ENCODE measurements at regions not wholly inside any gene's neighbourhood (a gene's known extent, or its start where the extent isn't known, plus 50 kb on each side); places are given as distances from the start of the nearest gene placed in this dataset.

GRCh38 chr1:5617546-5617945 lies 374.7 kb downstream of the NPHP4 start:
- WGBS, 2 donors, result 64 to 74% methylated on average over 15 of the region's 15 CpGs
- Histone ChIP-seq H3K9me3 (no peaks in the 10 kb centered on the region), H3K4me3 (no peak overlapping the region), H3K27me3 (peaks cover 0 to 26% (median 7%) of the 10 kb centered on the region in 3 donors), H3K4me1 (no peaks in the 10 kb centered on the region), H3K27ac (no peak overlapping the region), H3K36me3 (no peaks in the 10 kb centered on the region)
- no peak for TF ChIP-seq POLR2A (IDR thresholded peaks at IDR 0.05)
- no peak for TF ChIP-seq EP300 (IDR thresholded peaks at IDR 0.05)
- TF ChIP-seq POLR2AphosphoS5 (IDR thresholded peaks at IDR 0.05), result no peak
- no peak for TF ChIP-seq CTCF (IDR thresholded peaks at IDR 0.05)
- intact Hi-C loops (cut with DNase I), result no loop called here
- no peak for DNase-seq

DNA sequence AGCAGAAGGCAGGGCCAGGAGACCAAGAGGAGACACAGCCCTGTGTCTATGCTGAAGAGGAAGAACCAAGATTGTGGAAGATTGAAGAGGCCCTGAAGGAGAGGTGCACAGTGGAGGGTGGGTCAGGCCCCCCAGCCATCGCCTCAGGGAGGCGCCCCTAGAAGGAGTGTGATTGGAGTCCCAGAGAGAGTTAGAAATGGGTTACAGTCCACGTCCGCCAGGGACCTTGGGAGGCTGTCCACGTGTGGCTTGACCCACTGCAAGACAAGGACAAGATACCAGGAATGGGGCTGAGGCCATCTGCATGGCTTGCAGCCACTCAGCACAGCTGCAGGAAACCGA lies 375.1 kb downstream of the NPHP4 start:
- intact Hi-C loops (cut with DNase I), result no loop called here
- Histone ChIP-seq H3K4me1 (no peaks in the 10 kb centered on the region), H3K27me3 (peaks cover 0 to 26% (median 7%) of the 10 kb centered on the region in 3 donors), H3K27ac (no peak overlapping the region), H3K36me3 (no peaks in the 10 kb centered on the region), H3K9me3 (no peaks in the 10 kb centered on the region), H3K4me3 (no peak overlapping the region)
- TF ChIP-seq CTCF (IDR thresholded peaks at IDR 0.05) (no peak), POLR2A (IDR thresholded peaks at IDR 0.05) (no peak), POLR2AphosphoS5 (IDR thresholded peaks at IDR 0.05) (no peak), EP300 (IDR thresholded peaks at IDR 0.05) (no peak)
- WGBS, 2 donors, result 77 to 78% methylated on average over 6 of the region's 6 CpGs
- DNase-seq, result no peak

DNA sequence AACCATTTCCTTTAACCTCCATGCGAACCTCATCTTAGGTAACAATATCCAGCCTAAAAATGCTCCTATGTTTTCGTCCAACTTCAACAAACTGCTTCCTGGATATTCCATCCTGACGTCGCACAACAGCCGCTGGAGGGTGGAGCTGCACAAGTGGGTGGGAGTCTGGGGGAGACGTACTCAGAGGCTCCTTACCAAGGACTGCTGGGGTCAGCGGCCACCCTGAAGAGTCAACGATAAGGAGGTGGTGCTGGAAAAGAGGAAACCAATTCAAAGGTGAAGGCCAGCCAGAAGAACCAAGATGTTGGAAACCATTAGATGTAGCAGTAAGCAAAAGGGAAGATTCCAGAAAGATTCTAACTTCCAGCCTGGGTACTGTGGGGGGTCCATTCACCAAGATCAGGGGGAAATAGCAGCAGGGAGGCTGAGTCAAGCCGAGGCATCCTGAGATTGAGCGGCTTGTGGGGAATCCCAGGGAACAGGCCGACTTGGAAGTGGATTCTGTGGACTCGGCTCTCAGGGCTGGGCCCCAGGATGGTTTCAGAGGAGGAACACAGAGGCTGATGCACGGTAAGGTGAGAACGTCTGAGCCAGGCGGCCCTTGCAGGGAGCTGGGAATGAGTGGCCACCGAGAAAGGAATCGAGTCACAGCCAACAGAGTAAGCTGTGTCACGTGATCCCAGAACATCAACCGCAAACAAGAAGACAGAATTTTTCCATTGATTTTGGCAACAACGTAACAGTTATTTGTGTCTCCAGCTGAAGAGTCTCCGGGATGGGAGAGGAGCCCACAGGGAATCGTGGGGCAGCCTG lies 375.7 kb downstream of the NPHP4 start:
- Histone ChIP-seq H3K36me3 (no peaks in the 10 kb centered on the region), H3K27ac (no peak overlapping the region), H3K4me3 (no peak overlapping the region), H3K27me3 (peaks cover 0 to 24% (median 7%) of the 10 kb centered on the region in 3 donors), H3K4me1 (no peaks in the 10 kb centered on the region), H3K9me3 (no peaks in the 10 kb centered on the region)
- intact Hi-C loops (cut with DNase I), result no loop called here
- WGBS, 2 donors, result 84 to 86% methylated on average over 22 of the region's 22 CpGs
- DNase-seq, result no peak
- TF ChIP-seq CTCF (IDR thresholded peaks at IDR 0.05) (no peak), EP300 (IDR thresholded peaks at IDR 0.05) (no peak), POLR2A (IDR thresholded peaks at IDR 0.05) (no peak)

DNA sequence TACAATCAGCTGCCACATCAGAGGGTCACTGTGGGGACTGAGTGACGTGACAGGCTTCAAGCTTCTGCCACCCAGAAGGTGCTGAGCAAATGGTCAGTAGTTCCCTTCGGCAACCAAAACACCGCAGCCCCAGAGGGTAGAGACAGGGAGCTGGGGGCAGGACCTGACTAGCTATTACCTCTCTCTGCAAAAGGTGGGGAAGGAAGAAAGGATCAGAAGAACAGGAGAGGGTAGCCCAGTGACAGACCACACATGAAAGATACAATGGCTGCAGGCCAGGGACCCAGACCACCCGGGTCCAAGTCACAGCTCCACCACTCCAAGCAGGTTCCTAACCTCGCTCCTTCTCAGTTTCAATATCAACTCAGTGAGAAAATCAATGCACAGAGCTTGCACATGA lies 377.1 kb downstream of the NPHP4 start:
- Histone ChIP-seq H3K36me3 (no peaks in the 10 kb centered on the region), H3K4me3 (no peak overlapping the region), H3K9me3 (no peaks in the 10 kb centered on the region), H3K27ac (no peak overlapping the region), H3K4me1 (no peaks in the 10 kb centered on the region), H3K27me3 (peaks cover 0 to 17% (median 7%) of the 10 kb centered on the region in 3 donors)
- no peak for DNase-seq
- intact Hi-C loops (cut with DNase I), result no loop called here
- TF ChIP-seq POLR2A (IDR thresholded peaks at IDR 0.05) (no peak), POLR2AphosphoS5 (IDR thresholded peaks at IDR 0.05) (no peak), CTCF (IDR thresholded peaks at IDR 0.05) (no peak), EP300 (IDR thresholded peaks at IDR 0.05) (no peak)
- 70 to 74% methylated on average over 5 of the region's 5 CpGs for WGBS, 2 donors

- Histone ChIP-seq H3K36me3 (no peaks in the 10 kb centered on the region), H3K27me3 (peaks cover 0 to 17% (median 7%) of the 10 kb centered on the region in 3 donors), H3K4me1 (no peaks in the 10 kb centered on the region), H3K27ac (no peak overlapping the region), H3K4me3 (no peak overlapping the region), H3K9me3 (no peaks in the 10 kb centered on the region)
- 83 to 84% methylated on average over 4 of the region's 4 CpGs for WGBS, 2 donors
- no peak for DNase-seq
- TF ChIP-seq CTCF (IDR thresholded peaks at IDR 0.05) (no peak), EP300 (IDR thresholded peaks at IDR 0.05) (no peak)
- intact Hi-C loops (cut with DNase I), result no loop called here
Measured at GRCh38 chr1:5613900-5614299, 378.3 kb downstream of the NPHP4 start.
